EH (cell line): ENCODE measurements at regions not wholly inside any gene's neighbourhood (a gene's known extent, or its start where the extent isn't known, plus 50 kb on each side); places are given as distances from the start of the nearest gene placed in this dataset.

Source experiments
- DNase-seq: peaks from one replicate; pipeline ENCODE4 v3.0.0-alpha.2; 2015; ENCODE audit warnings: low read depth

GRCh38 chr9:673264-673965 lies 168.1 kb upstream of the DMRT1 start:
- peak; percentile 46 for DNase-seq

GRCh38 chr9:673966-674526 lies 167.5 kb upstream of the DMRT1 start:
- DNase-seq = no peak

- DNase-seq = no peak
Measured at GRCh38 chr9:675697-676370, 165.7 kb upstream of the DMRT1 start.

GRCh38 chr9:676780-677438 lies 164.6 kb upstream of the DMRT1 start:
- DNase-seq = no peak

GRCh38 chr9:677461-678097 lies 163.9 kb upstream of the DMRT1 start:
- DNase-seq = no peak

- DNase-seq = no peak
Measured at GRCh38 chr9:678897-679296, 162.6 kb upstream of the DMRT1 start.

- no peak for DNase-seq
Measured at GRCh38 chr9:679462-679861, 162.0 kb upstream of the DMRT1 start.

- DNase-seq = no peak
Measured at GRCh38 chr9:680106-680505, 161.4 kb upstream of the DMRT1 start.

- peak; percentile 23 for DNase-seq
Measured at GRCh38 chr9:682633-683508, 158.6 kb upstream of the DMRT1 start.

- DNase-seq = no peak
Measured at GRCh38 chr9:683509-684021, 157.9 kb upstream of the DMRT1 start.

- DNase-seq = peak; percentile 80
Measured at GRCh38 chr9:684054-684890, 157.2 kb upstream of the DMRT1 start.

GRCh38 chr9:684941-685340 lies 156.6 kb upstream of the DMRT1 start:
- peak; percentile 83 for DNase-seq

- DNase-seq = peak; percentile 72
Measured at GRCh38 chr9:686321-686813, 155.1 kb upstream of the DMRT1 start.

GRCh38 chr9:687034-687785 lies 154.3 kb upstream of the DMRT1 start:
- DNase-seq = no peak

- no peak for DNase-seq
Measured at GRCh38 chr9:687994-688393, 153.5 kb upstream of the DMRT1 start.

- DNase-seq = no peak
Measured at GRCh38 chr9:690517-691111, 150.9 kb upstream of the DMRT1 start.

GRCh38 chr9:691825-692400 lies 149.6 kb upstream of the DMRT1 start:
- no peak for DNase-seq

- DNase-seq = no peak
Measured at GRCh38 chr9:692636-693129, 148.8 kb upstream of the DMRT1 start.
